Fibroblast of lung (primary cell): ENCODE measurements at regions not wholly inside any gene's neighbourhood (a gene's known extent, or its start where the extent isn't known, plus 50 kb on each side); places are given as distances from the start of the nearest gene placed in this dataset.

Experiments used
- DNase-seq, 2 donors: peaks; one replicate each; pipeline versions ENCODE4 v3.0.0 to v3.0.0-alpha.2; 2010; ENCODE audit warnings: low read depth in 2 of 2
- H2AFZ ChIP-seq: 2 replicates; pipeline ENCODE4 v1.5.1; 2012; ENCODE audit warnings: low read length, control low read depth, inconsistent platforms
- H3K27ac ChIP-seq: 2 replicates; pipeline ENCODE4 v1.5.1; 2011; ENCODE audit warnings: low read length, control low read depth; ENCODE audit not compliant: insufficient read depth
- H3K27me3 ChIP-seq: 2 replicates; pipeline ENCODE4 v1.5.1; 2011; ENCODE audit warnings: mild to moderate bottlenecking, low read length; ENCODE audit not compliant: control insufficient read depth, insufficient read depth
- H3K36me3 ChIP-seq: 2 replicates; pipeline ENCODE4 v1.5.1; 2011; ENCODE audit warnings: low read length; ENCODE audit not compliant: control insufficient read depth, insufficient read depth
- H3K4me1 ChIP-seq: 2 replicates; pipeline ENCODE4 v1.5.1; 2011; ENCODE audit warnings: low read length; ENCODE audit not compliant: control insufficient read depth, insufficient read depth; ENCODE audit errors: extremely low read depth
- H3K4me2 ChIP-seq: 2 replicates; pipeline ENCODE4 v1.5.1; 2011; ENCODE audit warnings: low read length, control low read depth; ENCODE audit not compliant: insufficient read depth; ENCODE audit errors: extremely low read depth
- H3K4me3 ChIP-seq, 4 experiments: fragments of 200-600 bp in 1 of 4; sonication (generic) in 1 of 4; replicated peaks in 1 of 4; 2 replicates each; pipeline ENCODE4 v1.5.1; 2011 to 2016; ENCODE audit warnings: low read length in 4 of 4, low read depth in 3 of 4, mild to moderate bottlenecking in 3 of 4, control low read depth in 2 of 4, inconsistent platforms in 1 of 4, mixed read lengths in 1 of 4; ENCODE audit not compliant: insufficient read depth in 1 of 4; ENCODE audit errors: control extremely low read depth in 1 of 4
- H3K79me2 ChIP-seq: 2 replicates; pipeline ENCODE4 v1.5.1; 2012; ENCODE audit warnings: mild to moderate bottlenecking, low read length, inconsistent platforms; ENCODE audit not compliant: control insufficient read depth, insufficient read depth
- H3K9ac ChIP-seq: 2 replicates; pipeline ENCODE4 v1.5.1; 2011; ENCODE audit warnings: mild to moderate bottlenecking, low read length, control low read depth; ENCODE audit not compliant: insufficient read depth
- H3K9me3 ChIP-seq: 2 replicates; pipeline ENCODE4 v1.5.1; 2012; ENCODE audit warnings: low read depth, low read length; ENCODE audit not compliant: control insufficient read depth, insufficient read depth
- H4K20me1 ChIP-seq: 2 replicates; pipeline ENCODE4 v1.5.1; 2011; ENCODE audit warnings: low read length; ENCODE audit not compliant: control insufficient read depth, insufficient read depth; ENCODE audit errors: extremely low read depth
- CTCF ChIP-seq, 2 donors: IDR thresholded peaks in 1 of 2; conservative IDR thresholded peaks in 1 of 2; 1 replicate in 1 of 2; 2 replicates in 1 of 2; pipeline ENCODE4 v1.5.1; 2011 to 2012; ENCODE audit warnings: low read length in 2 of 2, control low read depth in 1 of 2, inconsistent platforms in 1 of 2, low read depth in 1 of 2, mild to moderate bottlenecking in 1 of 2
- EZH2 ChIP-seq: IDR thresholded peaks from 2 replicates; pipeline ENCODE4 v1.5.1; 2012; ENCODE audit warnings: low read length, control low read depth, mild to moderate bottlenecking; ENCODE audit errors: missing control alignments

- TF ChIP-seq CTCF (conservative IDR thresholded peaks at IDR 0.05 in 1 of 2, IDR thresholded peaks at IDR 0.05 in 1 of 2; ENCODE audit: low read depth in 1 of 2, low read length in 2 of 2) (no peak), EZH2 (no peak)
- Histone ChIP-seq H3K9me3 (no peaks in the 10 kb centered on the region), H3K4me2 (no peak overlapping the region), H2AFZ (no peak overlapping the region), H3K36me3 (no peaks in the 10 kb centered on the region), H4K20me1 (no peaks in the 10 kb centered on the region), H3K4me3 (no peak overlapping the region), H3K27ac (no peak overlapping the region), H3K9ac (no peak overlapping the region), H3K27me3 (no peaks in the 10 kb centered on the region), H3K79me2 (no peaks in the 10 kb centered on the region), H3K4me1 (no peaks in the 10 kb centered on the region)
- DNase-seq: no peak
Observed at GRCh38 chr5:74116984-74117383, 491.0 kb downstream of the ARHGEF28 start.

GRCh38 chr5:74116266-74116665 is 490.3 kb downstream of the ARHGEF28 start:
- peak in 1 of 2 donors; percentile 31 for DNase-seq
- no peaks in the 10 kb centered on the region for H3K9me3 ChIP-seq
- no peak overlapping the region for H3K9ac ChIP-seq
- no peak overlapping the region for H2AFZ ChIP-seq
- TF ChIP-seq EZH2: no peak
- TF ChIP-seq CTCF (conservative IDR thresholded peaks at IDR 0.05 in 1 of 2, IDR thresholded peaks at IDR 0.05 in 1 of 2; ENCODE audit: low read depth in 1 of 2, low read length in 2 of 2): no peak
- H3K79me2 ChIP-seq: no peaks in the 10 kb centered on the region
- H3K27me3 ChIP-seq: no peaks in the 10 kb centered on the region
- H3K4me1 ChIP-seq: no peaks in the 10 kb centered on the region
- H3K4me3 ChIP-seq: no peak overlapping the region
- no peaks in the 10 kb centered on the region for H3K36me3 ChIP-seq
- H3K4me2 ChIP-seq: no peak overlapping the region
- no peak overlapping the region for H3K27ac ChIP-seq
- H4K20me1 ChIP-seq: no peaks in the 10 kb centered on the region

- H3K79me2 ChIP-seq: no peaks in the 10 kb centered on the region
- H3K9me3 ChIP-seq: no peaks in the 10 kb centered on the region
- TF ChIP-seq CTCF (conservative IDR thresholded peaks at IDR 0.05 in 1 of 2, IDR thresholded peaks at IDR 0.05 in 1 of 2; ENCODE audit: low read depth in 1 of 2, low read length in 2 of 2) (no peak), EZH2 (no peak)
- H2AFZ ChIP-seq: no peak overlapping the region
- no peak overlapping the region for H3K27ac ChIP-seq
- DNase-seq: no peak
- H3K4me2 ChIP-seq: no peak overlapping the region
- no peaks in the 10 kb centered on the region for H3K27me3 ChIP-seq
- H3K4me3 ChIP-seq: no peak overlapping the region
- no peaks in the 10 kb centered on the region for H3K36me3 ChIP-seq
- no peak overlapping the region for H3K9ac ChIP-seq
- no peaks in the 10 kb centered on the region for H3K4me1 ChIP-seq
- H4K20me1 ChIP-seq: no peaks in the 10 kb centered on the region
Observed at GRCh38 chr5:74113927-74114326, 487.9 kb downstream of the ARHGEF28 start.
